GM19023 (cell line): ENCODE measurements at regions not wholly inside any gene's neighbourhood (a gene's known extent, or its start where the extent isn't known, plus 50 kb on each side); places are given as distances from the start of the nearest gene placed in this dataset.
A peak's percentile ranks its signal among the peaks of the same experiment; 100 is the strongest.
"Not testable (repeated sequence)": the region's sequence is repeated elsewhere in the genome, so short reads cannot be mapped to it uniquely, and the experiment has no call there.

Experiments
- ATAC-seq: cut with Tn5 transposase; IDR thresholded peaks from one replicate; pipeline ENCODE4 v1.9.1; 2021; ENCODE audit warnings: mild to moderate bottlenecking, moderate library complexity; ENCODE audit not compliant: unreplicated experiment

DNA sequence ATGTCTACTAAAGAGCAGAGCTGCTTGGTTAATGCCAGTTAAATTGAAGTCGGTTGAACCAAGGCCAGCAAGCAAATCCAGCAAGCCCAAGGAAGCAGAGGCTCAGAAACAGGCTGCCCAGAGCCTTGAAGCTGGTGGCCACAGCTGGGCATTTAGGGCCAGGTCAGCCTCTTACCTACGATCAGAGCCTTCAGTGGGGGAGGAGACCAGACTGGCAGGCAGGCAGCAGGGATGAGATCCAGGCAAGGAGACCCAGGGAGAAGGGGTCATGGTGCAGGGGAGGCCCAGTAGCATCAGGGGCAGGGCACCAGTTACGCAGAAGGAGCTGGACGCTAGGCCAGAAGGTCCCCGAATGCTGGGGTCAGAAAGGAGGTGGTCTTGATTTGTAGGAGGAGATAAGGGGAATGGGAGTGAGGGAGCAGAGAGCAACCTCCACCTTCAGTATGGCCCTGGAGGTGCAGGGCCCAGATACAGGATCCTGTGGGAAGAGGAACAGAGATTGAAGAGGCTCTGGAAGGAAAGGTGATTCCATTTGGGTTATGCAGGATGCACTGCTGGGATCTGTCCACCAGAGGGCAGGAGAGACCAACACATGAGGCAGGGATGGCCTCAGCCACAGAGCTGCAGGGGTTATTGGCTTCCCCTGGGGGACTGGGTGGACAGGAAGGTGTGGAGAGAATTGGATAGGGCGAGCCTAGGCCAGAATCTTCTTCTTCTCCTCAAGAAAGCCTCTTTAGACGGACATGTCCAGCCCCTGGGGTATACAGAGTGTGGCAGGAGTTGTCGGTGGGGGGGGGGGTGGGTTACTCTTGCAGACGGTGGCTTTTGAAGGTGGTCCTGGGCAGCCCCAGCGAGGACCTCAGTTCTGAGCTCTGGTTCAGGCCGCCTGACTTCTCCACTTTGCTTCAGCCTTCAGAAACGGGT lies 132.6 kb upstream of the PODXL start:
- no peak for ATAC-seq

- no peak for ATAC-seq
Measured at GRCh38 chr7:131687296-131687695, 130.9 kb upstream of the PODXL start.

- no peak for ATAC-seq
Measured at GRCh38 chr7:131686833-131687232, 130.4 kb upstream of the PODXL start.

- no peak for ATAC-seq
Measured at GRCh38 chr7:131683536-131684125, 127.2 kb upstream of the PODXL start.

DNA sequence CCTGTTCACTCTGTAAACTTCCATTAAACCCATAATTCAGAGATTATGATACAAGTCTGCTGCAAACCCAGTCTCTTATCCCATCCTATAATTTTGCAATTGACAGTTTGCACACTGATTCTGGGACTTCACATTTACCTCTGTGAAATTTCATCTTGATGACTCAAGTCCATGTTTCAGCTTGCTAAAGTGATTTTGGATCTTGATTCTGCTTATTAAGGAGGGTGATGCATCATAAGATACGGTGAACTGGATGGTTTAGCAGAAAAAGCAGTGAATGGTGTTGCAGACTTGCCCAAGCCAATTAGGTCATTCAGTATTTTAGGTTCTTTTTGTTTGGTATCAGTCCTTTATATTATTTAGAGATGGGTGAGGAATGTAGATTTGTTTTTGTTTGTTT lies 125.5 kb upstream of the PODXL start:
- ATAC-seq: no peak

GRCh38 chr7:131679071-131679470 lies 122.6 kb upstream of the PODXL start:
- ATAC-seq: not testable (repeated sequence)

DNA sequence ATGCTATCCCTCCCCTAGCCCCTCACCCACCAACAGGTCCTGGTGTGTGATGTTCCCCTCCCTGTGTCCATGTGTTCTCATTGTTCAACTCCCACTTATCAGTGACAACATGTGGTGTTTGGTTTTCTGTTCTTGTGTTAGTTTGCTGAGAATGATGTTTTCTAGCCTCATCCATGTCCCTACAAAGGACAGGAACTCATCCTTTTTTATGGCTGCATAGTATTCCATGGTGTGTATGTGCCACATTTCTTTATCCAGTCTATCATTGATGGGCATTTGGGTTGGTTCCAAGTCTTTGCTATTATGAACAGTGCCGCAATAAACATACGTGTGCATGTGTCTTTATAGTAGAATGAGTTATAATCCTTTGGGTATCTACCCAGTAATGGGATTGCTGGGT lies 120.4 kb upstream of the PODXL start:
- ATAC-seq: not testable (repeated sequence)

GRCh38 chr7:131674131-131674530 lies 117.7 kb upstream of the PODXL start:
- no peak for ATAC-seq

DNA sequence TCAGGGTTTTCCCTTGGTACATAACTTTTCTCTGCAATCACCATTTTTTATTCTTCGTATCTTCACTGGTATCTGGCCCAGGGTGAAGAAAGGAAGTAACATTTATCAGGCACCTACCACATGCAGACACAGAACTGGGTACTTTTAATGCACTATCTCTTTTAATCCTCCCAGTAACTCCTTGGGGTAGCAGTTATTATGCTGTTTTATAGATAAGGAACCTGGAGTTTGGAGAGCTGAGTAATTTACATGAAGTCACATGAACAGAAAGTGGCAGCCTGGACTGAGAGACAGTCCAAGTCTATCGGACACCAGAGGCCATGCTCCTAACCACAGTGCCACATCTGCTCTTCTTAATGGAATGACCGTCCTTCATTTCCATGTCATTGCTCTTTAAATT lies 117.1 kb upstream of the PODXL start:
- no peak for ATAC-seq

- no peak for ATAC-seq
Measured at GRCh38 chr7:131670406-131670805, 114.0 kb upstream of the PODXL start.

- ATAC-seq: no peak
Measured at GRCh38 chr7:131667699-131668098, 111.3 kb upstream of the PODXL start.

- no peak for ATAC-seq
Measured at GRCh38 chr7:131665021-131665420, 108.6 kb upstream of the PODXL start.

GRCh38 chr7:131664570-131664969 lies 108.1 kb upstream of the PODXL start:
- no peak for ATAC-seq

DNA sequence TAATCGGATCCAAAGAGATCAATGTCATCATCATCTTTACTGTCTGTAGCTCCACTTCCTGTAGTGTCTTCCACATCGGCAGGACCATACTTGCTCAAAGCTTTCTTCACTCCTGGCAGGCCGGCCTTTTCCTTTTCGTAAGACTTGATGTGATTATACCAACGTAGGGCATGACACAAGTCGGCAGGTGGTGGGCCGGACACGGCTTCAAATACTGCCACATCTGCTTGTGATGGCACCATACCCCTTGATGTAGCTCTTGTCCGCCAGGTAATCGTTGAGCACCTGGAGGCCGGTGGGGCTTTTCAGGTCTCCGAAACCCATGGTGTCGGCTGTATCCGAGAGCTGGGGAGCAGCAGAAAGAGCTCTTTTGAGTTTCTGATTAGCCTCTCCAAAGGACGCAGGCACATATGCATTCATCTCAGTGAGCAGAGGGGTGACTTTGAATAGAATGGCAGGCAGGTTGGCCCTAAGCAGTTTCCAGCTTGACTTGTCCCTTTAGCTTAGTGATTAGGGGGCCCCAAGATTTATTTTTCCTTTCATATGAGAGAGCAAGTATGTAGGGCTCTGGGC lies 106.0 kb upstream of the PODXL start:
- not testable (repeated sequence) for ATAC-seq

- ATAC-seq: no peak
Measured at GRCh38 chr7:131657881-131658280, 101.5 kb upstream of the PODXL start.

GRCh38 chr7:131656980-131657723 lies 100.7 kb upstream of the PODXL start:
- no peak for ATAC-seq

DNA sequence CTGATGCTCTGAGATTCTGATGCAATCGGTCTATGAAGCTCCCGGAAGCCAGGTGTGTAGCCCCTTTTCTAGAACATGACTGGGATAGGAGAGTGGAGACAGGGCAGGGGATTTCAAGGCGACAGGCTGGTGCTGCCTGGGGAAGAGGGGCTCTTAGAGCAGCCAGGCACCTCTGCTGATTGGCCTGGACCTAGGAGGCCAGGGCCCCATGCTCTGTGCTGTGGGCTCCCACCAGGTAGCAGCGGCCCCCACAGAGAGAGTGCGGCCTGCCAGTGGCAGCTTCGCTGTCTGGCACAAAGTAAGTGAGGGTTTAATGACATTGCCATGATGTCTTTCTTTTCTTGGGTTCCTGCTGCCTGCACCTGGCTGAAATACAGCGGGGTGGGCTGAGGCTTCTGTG lies 99.4 kb upstream of the PODXL start:
- no peak for ATAC-seq

DNA sequence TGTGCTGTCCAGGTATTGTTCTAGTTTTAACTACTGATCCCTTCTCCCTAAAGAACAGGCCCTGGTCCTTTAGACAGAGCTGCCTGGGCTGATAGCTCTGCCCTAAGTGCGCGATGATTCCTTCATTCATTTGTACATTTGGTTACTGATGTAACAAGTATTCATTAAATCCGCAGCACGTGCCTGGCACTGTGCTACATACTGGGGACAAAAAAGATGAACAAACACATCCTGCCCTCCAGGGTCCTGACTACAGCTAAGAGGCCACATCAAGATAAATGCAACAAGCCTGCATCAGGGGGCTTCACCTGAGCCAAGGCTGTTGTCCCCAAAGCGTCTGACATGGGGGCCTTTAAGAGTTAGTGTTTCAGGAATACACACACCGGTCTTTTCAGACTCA lies 99.0 kb upstream of the PODXL start:
- ATAC-seq: no peak

DNA sequence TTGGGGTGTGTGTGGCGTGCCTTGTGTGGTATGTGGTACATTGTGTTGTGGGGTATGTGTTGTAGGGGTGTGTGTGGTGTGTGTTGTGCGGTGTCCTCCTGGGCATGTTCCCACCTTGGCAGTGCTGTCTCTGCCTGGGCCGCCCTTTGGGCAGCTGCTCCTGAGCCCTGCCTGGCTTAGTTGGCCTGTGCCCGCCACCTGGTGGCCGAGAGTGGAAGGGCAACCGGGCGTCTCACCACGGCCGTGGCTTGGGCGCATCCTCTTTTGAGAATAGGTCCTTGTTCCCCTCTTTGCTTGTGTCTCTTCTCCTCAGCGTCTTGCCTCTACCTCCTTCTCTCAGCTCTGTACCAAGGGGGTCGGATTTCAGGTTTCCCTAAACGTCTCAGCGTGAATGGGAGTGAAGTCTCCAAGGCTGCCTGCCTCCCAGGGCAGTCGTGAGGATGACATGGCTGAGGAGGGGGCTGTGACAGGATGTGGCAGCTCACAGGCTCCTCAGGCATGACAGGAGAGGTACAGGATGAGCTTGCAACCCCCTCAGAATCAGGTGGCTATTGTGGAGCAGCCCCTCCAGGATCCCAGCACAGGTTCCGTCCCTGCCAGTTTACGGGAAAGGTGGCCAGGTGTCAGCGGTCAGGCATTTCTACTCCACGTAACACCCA lies 98.4 kb upstream of the PODXL start:
- ATAC-seq: peak; percentile 96

DNA sequence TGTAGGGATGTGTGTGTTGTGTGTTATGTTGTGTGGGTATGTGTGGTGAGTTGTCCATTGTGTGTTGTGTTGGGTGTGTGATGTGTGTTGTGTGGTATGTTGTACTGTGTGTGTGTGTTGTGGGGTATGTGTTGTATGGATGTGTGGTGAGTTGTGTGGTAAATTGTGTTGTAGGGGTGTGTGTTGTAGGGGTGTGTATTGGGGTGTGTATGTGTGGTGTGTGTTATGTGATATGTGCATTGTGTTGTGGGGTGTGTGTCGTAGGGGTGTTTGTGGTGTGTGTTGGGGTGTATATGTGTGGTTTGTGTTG lies 97.8 kb upstream of the PODXL start:
- no peak for ATAC-seq
